Glomerular visceral epithelial cell (primary cell): ENCODE measurements at regions not wholly inside any gene's neighbourhood (a gene's known extent, or its start where the extent isn't known, plus 50 kb on each side); places are given as distances from the start of the nearest gene placed in this dataset.
"Not testable (repeated sequence)": the region's sequence is repeated elsewhere in the genome, so short reads cannot be mapped to it uniquely, and the experiment has no call there.

Source experiments
- DNase-seq: peaks from one replicate; pipeline ENCODE4 v3.0.0-alpha.2; 2016; ENCODE audit errors: extremely low spot score

- DNase-seq: no peak
Measured at GRCh38 chr20:47989957-47990356, 204.7 kb upstream of the SULF2 start.

- DNase-seq: no peak
Measured at GRCh38 chr20:47988676-47989075, 203.4 kb upstream of the SULF2 start.

GRCh38 chr20:47985092-47985850, 200.0 kb upstream of the SULF2 start:
- DNase-seq: peak; percentile 37

GRCh38 chr20:47984437-47984836, 199.2 kb upstream of the SULF2 start:
- DNase-seq: no peak

- DNase-seq: not testable (repeated sequence)
Measured at GRCh38 chr20:47983642-47984041, 198.4 kb upstream of the SULF2 start.

- no peak for DNase-seq
Measured at GRCh38 chr20:47982574-47983360, 197.5 kb upstream of the SULF2 start.

GRCh38 chr20:47981222-47981621, 195.9 kb upstream of the SULF2 start:
- DNase-seq: no peak

- no peak for DNase-seq
Measured at GRCh38 chr20:47980336-47981177, 195.3 kb upstream of the SULF2 start.

- DNase-seq: not testable (repeated sequence)
Measured at GRCh38 chr20:47979361-47980095, 194.2 kb upstream of the SULF2 start.

GRCh38 chr20:47978428-47979120, 193.3 kb upstream of the SULF2 start:
- not testable (repeated sequence) for DNase-seq

- not testable (repeated sequence) for DNase-seq
Measured at GRCh38 chr20:47977789-47978252, 192.5 kb upstream of the SULF2 start.

GRCh38 chr20:47977017-47977788, 191.9 kb upstream of the SULF2 start:
- not testable (repeated sequence) for DNase-seq

- no peak for DNase-seq
Measured at GRCh38 chr20:47974234-47974878, 189.1 kb upstream of the SULF2 start.

GRCh38 chr20:47973519-47974233, 188.4 kb upstream of the SULF2 start:
- no peak for DNase-seq

GRCh38 chr20:47972916-47973309, 187.6 kb upstream of the SULF2 start:
- DNase-seq: no peak

GRCh38 chr20:47972297-47972915, 187.1 kb upstream of the SULF2 start:
- DNase-seq: peak; percentile 42

- no peak for DNase-seq
Measured at GRCh38 chr20:47971058-47971791, 185.9 kb upstream of the SULF2 start.
